ENCODE measurements at regions not wholly inside any gene's neighbourhood (a gene's known extent, or its start where the extent isn't known, plus 50 kb on each side); places are given as distances from the start of the nearest gene placed in this dataset.
A peak's percentile ranks its signal among the peaks of the same experiment; 100 is the strongest.
"Not testable (repeated sequence)": the region's sequence is repeated elsewhere in the genome, so short reads cannot be mapped to it uniquely, and the experiment has no call there.

DNA sequence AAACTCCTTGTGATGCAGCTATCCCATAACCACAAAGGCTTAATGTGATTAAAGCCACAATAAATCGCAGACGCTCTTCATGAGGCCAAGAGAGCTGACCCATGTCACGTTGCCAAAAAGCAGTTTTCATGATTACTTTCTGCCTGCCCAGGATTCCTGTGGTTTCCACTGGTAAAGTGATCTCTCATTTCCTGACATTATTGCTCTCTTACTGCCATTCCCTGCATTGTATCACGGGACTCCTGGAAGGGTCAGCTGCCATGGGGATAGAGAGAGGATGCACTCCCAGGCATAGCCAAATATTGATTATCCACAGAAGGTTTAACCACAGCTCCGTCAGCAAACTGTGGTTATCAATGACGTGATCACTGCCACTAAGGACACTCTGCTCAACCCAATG is 103.8 kb upstream of the SLC1A3 start:
- H3K36me3 ChIP-seq (ENCODE audit: insufficient read depth, low read length), result no peaks in the 10 kb centered on the region
- no peak overlapping the region for H3K9ac ChIP-seq (ENCODE audit: insufficient read length)
- no peak for TF ChIP-seq FOXP2 (optimal IDR thresholded peaks at IDR 0.05; ENCODE audit: control extremely low read depth, extremely low read length, insufficient read depth)
- TF ChIP-seq EZH2 (IDR thresholded peaks at IDR 0.05), result no peak
- no peak for TF ChIP-seq POLR2AphosphoS5 (IDR thresholded peaks at IDR 0.05; ENCODE audit: borderline replicate concordance, low read depth, low read length)
- no peaks in the 10 kb centered on the region for H3K9me3 ChIP-seq (ENCODE audit: low read depth, low read length)
- no peak overlapping the region for H3K4me3 ChIP-seq
- no peak overlapping the region for H3K27ac ChIP-seq
- no peak for DNase-seq (ENCODE audit: low read depth, low spot score)

DNA sequence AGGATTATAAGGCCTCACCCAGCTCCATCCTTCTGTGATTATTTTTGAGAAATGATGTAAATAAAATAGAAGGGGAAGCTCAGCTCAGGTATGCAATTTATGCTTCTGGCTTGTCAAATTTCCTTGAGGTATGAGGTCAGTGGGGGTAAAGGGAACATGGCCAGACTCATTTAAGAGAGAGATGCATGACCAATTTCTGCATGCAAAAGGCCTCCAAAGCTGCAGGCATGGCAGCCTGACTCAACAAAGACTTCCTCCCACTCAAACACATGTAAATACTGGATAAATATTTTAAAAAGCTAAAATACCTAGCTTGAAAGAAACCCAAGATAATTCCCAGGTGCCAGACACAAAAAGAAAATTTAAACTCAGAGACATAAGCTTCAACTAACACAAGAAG is 101.4 kb upstream of the SLC1A3 start:
- Histone ChIP-seq H3K27ac (no peak overlapping the region), H3K36me3 (ENCODE audit: insufficient read depth, low read length) (no peaks in the 10 kb centered on the region), H3K9ac (ENCODE audit: insufficient read length) (no peak overlapping the region), H3K9me3 (ENCODE audit: low read depth, low read length) (no peaks in the 10 kb centered on the region), H3K4me3 (no peak overlapping the region)
- no peak for DNase-seq (ENCODE audit: low read depth, low spot score)
- TF ChIP-seq EZH2 (IDR thresholded peaks at IDR 0.05), result no peak
- no peak for TF ChIP-seq FOXP2 (optimal IDR thresholded peaks at IDR 0.05; ENCODE audit: control extremely low read depth, extremely low read length, insufficient read depth)
- TF ChIP-seq POLR2AphosphoS5 (IDR thresholded peaks at IDR 0.05; ENCODE audit: borderline replicate concordance, low read depth, low read length), result no peak

DNA sequence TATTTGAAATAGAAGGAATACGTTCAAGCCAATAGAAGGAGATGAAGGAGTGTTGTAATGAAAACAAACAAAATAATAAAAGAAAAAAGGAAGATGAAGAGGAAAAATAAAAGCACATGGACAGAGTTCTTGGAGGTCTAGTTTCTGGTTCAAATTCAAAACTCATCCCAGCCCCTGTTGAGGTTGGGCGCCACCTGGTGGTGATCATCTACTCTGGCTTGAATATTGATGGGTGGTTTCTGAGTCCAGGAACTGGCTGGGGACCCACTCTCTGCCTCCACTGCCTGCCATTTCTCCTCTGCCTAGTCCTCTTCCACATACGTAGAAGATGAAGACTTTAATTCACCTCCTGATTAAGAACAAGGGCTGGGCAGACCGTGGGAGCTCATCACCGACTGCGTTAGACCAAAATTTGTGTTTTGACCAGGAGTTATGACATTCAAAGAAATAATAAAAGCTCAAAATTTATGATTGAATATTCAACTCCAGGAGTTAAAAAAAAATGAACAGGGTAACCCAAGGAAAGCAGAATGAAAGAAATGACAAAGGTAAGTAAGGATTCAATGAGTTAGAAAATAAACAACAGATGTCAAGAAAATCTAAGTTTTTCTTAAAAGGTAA is 99.0 kb upstream of the SLC1A3 start:
- Histone ChIP-seq H3K4me3 (no peak overlapping the region), H3K27ac (no peak overlapping the region), H3K36me3 (ENCODE audit: insufficient read depth, low read length) (no peaks in the 10 kb centered on the region), H3K9me3 (ENCODE audit: low read depth, low read length) (no peaks in the 10 kb centered on the region), H3K9ac (ENCODE audit: insufficient read length) (no peak overlapping the region)
- TF ChIP-seq POLR2AphosphoS5 (IDR thresholded peaks at IDR 0.05; ENCODE audit: borderline replicate concordance, low read depth, low read length), result no peak
- no peak for TF ChIP-seq EZH2 (IDR thresholded peaks at IDR 0.05)
- TF ChIP-seq FOXP2 (optimal IDR thresholded peaks at IDR 0.05; ENCODE audit: control extremely low read depth, extremely low read length, insufficient read depth), result no peak
- peak; percentile 30 for DNase-seq (ENCODE audit: low read depth, low spot score)

DNA sequence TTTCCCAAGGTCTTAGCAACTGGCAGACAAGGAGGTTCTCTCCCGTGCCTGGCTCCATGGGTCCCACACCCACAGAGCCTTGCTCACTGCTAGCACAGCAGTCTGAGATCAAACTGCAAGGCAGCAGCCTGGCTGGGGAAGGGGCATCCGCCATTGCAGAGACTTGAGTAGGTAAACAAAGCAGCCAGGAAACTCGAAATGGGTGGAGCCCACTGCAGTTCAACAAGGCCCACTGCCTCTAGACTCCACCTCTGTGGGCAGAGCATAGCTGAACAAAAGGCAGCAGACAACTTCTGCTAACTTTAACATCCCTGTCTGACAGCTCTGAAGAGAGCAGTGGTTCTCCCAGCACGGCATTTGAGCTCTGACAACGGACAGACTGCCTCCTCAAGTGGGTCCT is 98.1 kb upstream of the SLC1A3 start:
- H3K9me3 ChIP-seq (ENCODE audit: low read depth, low read length); DNase-seq (ENCODE audit: low read depth, low spot score); H3K27ac ChIP-seq: not testable (repeated sequence)

DNA sequence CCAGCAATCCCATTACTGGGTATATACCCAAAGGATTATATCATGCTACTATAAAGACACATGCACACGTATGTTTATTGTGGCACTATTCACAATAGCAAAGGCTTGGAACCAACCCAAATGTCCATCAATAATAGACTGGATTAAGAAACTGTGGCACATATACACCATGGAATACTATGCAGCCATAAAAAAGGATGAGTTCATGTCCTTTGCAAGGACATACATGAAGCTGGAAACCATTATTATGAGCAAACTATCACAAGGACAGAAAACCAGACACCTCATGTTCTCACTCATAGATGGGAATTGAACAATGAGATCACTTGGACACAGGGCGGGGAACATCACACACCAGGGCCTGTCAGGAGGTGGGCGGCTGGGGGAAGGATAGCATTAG is 92.8 kb upstream of the SLC1A3 start:
- not testable (repeated sequence) for H3K9me3 ChIP-seq (ENCODE audit: low read depth, low read length); H3K27ac ChIP-seq; H3K36me3 ChIP-seq (ENCODE audit: insufficient read depth, low read length); H3K9ac ChIP-seq (ENCODE audit: insufficient read length); H3K4me3 ChIP-seq; DNase-seq (ENCODE audit: low read depth, low spot score)

More for the DNA sequence above, 98.1 kb upstream of the SLC1A3 start:
- not testable (repeated sequence) for H3K36me3 ChIP-seq (ENCODE audit: insufficient read depth, low read length); H3K4me3 ChIP-seq; H3K9ac ChIP-seq (ENCODE audit: insufficient read length)

DNA sequence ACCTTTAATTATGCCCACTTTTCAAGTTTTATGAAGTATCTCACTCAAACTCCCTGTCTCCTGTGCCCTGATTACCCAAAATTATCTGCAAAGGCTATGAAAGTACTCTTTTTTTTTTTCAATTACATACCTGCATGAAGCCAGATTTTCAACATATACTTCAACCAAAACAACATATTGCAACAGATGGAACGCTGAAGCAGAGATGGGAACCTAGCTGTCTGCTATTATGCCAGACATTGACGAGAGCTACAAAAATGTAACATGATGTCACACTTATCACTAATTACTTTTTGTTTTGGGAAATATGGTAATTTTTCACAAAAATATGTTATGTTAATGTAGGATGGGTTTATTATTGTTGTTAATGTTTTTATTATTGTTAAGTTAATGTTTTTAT is 86.5 kb upstream of the SLC1A3 start:
- H3K9me3 ChIP-seq (ENCODE audit: low read depth, low read length), result no peaks in the 10 kb centered on the region
- H3K4me3 ChIP-seq, result no peak overlapping the region
- H3K36me3 ChIP-seq (ENCODE audit: insufficient read depth, low read length), result no peaks in the 10 kb centered on the region
- TF ChIP-seq POLR2AphosphoS5 (IDR thresholded peaks at IDR 0.05; ENCODE audit: borderline replicate concordance, low read depth, low read length), result no peak
- no peak overlapping the region for H3K9ac ChIP-seq (ENCODE audit: insufficient read length)
- DNase-seq (ENCODE audit: low read depth, low spot score), result no peak
- H3K27ac ChIP-seq, result no peak overlapping the region

DNA sequence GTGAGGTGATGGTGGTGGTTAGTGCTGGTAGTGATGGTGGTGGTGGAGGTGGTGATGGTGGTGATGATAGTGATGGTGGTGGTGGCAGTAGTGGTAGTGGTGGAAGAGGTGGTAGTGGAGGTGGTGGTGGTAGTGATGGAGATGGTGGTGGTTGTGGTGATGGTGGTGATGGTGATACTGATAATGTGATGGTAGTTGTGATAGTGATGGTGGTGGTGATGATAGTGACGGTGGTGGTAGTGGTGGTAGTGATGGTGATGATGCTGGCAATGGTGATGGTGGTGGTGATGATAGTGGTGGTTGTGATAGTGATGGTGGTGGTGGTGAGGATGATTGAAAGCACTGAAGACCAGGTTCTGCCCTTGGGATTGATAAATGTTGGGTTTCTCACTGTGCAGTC is 85.2 kb upstream of the SLC1A3 start:
- Histone ChIP-seq H3K9me3 (ENCODE audit: low read depth, low read length) (no peaks in the 10 kb centered on the region), H3K27ac (no peak overlapping the region), H3K4me3 (no peak overlapping the region), H3K36me3 (ENCODE audit: insufficient read depth, low read length) (no peaks in the 10 kb centered on the region), H3K9ac (ENCODE audit: insufficient read length) (no peak overlapping the region)
- TF ChIP-seq FOXP2 (optimal IDR thresholded peaks at IDR 0.05; ENCODE audit: control extremely low read depth, extremely low read length, insufficient read depth) (no peak), EZH2 (IDR thresholded peaks at IDR 0.05) (no peak), POLR2AphosphoS5 (IDR thresholded peaks at IDR 0.05; ENCODE audit: borderline replicate concordance, low read depth, low read length) (no peak)
- no peak for DNase-seq (ENCODE audit: low read depth, low spot score)

DNA sequence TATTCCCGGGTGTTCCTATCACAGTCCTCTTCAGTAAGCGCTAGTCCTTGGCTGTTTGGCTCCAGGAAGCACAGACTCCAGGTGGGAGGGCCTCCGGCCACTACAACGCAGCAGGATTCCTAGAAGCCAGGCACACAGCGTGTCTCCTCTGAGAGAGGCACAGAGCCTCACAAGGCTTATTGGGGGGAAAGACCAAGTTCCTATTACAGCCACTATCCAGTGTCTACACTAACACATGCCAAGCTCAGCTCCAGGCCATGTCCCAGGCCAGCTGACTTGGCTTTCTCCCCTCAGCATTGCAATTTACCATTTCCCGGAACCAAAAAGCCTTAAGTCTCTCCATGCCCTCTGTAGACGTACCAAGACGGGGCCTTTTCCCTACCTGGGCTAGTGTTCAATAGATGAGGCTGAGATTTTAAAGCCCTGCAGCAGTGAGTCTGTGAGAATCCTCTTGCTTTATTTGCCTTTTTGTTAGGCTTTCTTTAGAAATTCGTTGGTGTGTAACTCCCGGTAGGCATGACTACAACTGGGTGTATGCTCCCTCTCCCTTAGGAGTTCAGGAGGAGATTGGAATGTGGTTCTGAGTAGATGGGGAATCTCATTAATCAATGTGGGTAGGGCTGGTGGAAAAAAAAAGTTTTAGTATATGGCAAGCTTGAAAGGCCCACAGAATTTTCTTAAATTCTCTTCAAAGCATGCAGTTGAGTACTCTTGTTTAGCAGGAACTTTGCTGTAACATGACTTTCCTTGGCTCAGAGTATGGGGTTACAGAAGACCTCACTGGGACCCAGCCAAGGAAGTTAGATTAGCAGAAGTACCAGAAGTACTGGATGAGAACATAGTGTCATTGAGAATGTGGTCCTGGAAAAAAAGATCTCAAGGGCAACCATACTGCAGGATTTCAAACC is 84.3 kb upstream of the SLC1A3 start:
- no peak overlapping the region for H3K4me3 ChIP-seq
- H3K36me3 ChIP-seq (ENCODE audit: insufficient read depth, low read length), result no peaks in the 10 kb centered on the region
- H3K9ac ChIP-seq (ENCODE audit: insufficient read length), result no peak overlapping the region
- H3K27ac ChIP-seq, result no peak overlapping the region
- DNase-seq (ENCODE audit: low read depth, low spot score), result no peak
- no peaks in the 10 kb centered on the region for H3K9me3 ChIP-seq (ENCODE audit: low read depth, low read length)
- TF ChIP-seq EZH2 (IDR thresholded peaks at IDR 0.05) (no peak), POLR2AphosphoS5 (IDR thresholded peaks at IDR 0.05; ENCODE audit: borderline replicate concordance, low read depth, low read length) (no peak), FOXP2 (optimal IDR thresholded peaks at IDR 0.05; ENCODE audit: control extremely low read depth, extremely low read length, insufficient read depth) (no peak)

DNA sequence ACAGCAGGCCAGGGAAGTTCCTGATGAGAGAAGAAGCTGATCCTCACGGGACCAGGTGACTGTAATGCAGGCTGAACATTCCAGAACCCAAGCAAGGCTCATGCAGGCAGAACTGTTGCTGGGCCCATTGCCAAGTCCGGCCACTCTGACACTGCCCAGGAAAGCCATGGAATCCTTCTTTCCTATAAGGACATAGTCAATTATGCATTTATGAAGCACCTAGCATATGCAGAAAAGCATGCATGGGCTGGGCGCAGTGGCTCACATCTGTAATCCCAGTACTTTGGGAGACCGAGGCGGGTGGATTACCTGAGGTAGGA is 83.7 kb upstream of the SLC1A3 start:
- Histone ChIP-seq H3K36me3 (ENCODE audit: insufficient read depth, low read length) (no peaks in the 10 kb centered on the region), H3K4me3 (no peak overlapping the region), H3K9me3 (ENCODE audit: low read depth, low read length) (no peaks in the 10 kb centered on the region), H3K9ac (ENCODE audit: insufficient read length) (no peak overlapping the region), H3K27ac (no peak overlapping the region)
- TF ChIP-seq EZH2 (IDR thresholded peaks at IDR 0.05), result no peak
- no peak for TF ChIP-seq FOXP2 (optimal IDR thresholded peaks at IDR 0.05; ENCODE audit: control extremely low read depth, extremely low read length, insufficient read depth)
- no peak for TF ChIP-seq POLR2AphosphoS5 (IDR thresholded peaks at IDR 0.05; ENCODE audit: borderline replicate concordance, low read depth, low read length)
- DNase-seq (ENCODE audit: low read depth, low spot score), result no peak
